Osteocyte (in vitro differentiated cells): ENCODE measurements at regions not wholly inside any gene's neighbourhood (a gene's known extent, or its start where the extent isn't known, plus 50 kb on each side); places are given as distances from the start of the nearest gene placed in this dataset.

ENCODE experiments used
- DNase-seq: peaks from one replicate; pipeline ENCODE4 v3.0.0; 2021; ENCODE audit warnings: mixed read lengths; ENCODE audit not compliant: unreplicated experiment; ENCODE audit errors: extremely low spot score
- H3K27ac Mint-ChIP-seq: one replicate; pipeline ENCODE4 v1.8.0; 2021; ENCODE audit warnings: mild to moderate bottlenecking, mixed read lengths; ENCODE audit not compliant: unreplicated experiment
- H3K27me3 Mint-ChIP-seq: one replicate; pipeline ENCODE4 v1.8.0; 2021; ENCODE audit warnings: mixed read lengths; ENCODE audit not compliant: unreplicated experiment
- H3K36me3 Mint-ChIP-seq: one replicate; pipeline ENCODE4 v1.8.0; 2021; ENCODE audit warnings: mixed read lengths; ENCODE audit not compliant: unreplicated experiment
- H3K4me1 Mint-ChIP-seq: one replicate; pipeline ENCODE4 v1.8.0; 2021; ENCODE audit warnings: mixed read lengths; ENCODE audit not compliant: unreplicated experiment
- H3K4me3 Mint-ChIP-seq: one replicate; pipeline ENCODE4 v1.8.0; 2021; ENCODE audit warnings: mild to moderate bottlenecking, moderate library complexity, mixed read lengths; ENCODE audit not compliant: unreplicated experiment
- H3K9me3 Mint-ChIP-seq: one replicate; pipeline ENCODE4 v1.8.0; 2021; ENCODE audit warnings: mixed read lengths; ENCODE audit not compliant: unreplicated experiment
- TF ChIP-seq, protein P1 (sequence below): fragments of 200-600 bp; sonication (generic); IDR thresholded peaks from 2 replicates; pipeline ENCODE4 v1.5.0; 2021; ENCODE audit warnings: antibody characterized with exemption, mild to moderate bottlenecking, moderate library complexity

DNA sequence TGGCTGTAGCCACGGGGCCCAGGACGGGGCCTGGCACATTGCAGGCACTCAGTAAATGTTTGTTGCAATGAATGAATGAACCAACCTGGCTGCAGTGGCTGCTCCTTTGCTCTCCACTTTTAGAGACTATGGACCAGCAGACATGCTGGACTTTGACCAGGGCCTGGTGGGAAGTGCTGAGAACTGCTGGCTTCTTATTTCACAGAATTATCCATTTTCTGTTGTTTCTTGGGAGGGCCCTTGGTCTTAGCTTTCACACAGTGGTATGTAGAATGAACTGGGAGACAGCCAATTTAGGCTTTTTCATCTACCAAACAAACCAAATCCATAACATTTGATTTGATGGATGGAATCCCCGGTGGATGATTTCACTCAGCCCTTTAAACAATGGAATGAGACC is 78.0 kb upstream of the LHFPL2 start:
- H3K27ac Mint-ChIP-seq = no peak overlapping the region
- H3K36me3 Mint-ChIP-seq = no peaks in the 10 kb centered on the region
- peaks cover 8% of the 10 kb centered on the region for H3K9me3 Mint-ChIP-seq
- no peaks in the 10 kb centered on the region for H3K27me3 Mint-ChIP-seq
- TF ChIP-seq, protein P1, sequence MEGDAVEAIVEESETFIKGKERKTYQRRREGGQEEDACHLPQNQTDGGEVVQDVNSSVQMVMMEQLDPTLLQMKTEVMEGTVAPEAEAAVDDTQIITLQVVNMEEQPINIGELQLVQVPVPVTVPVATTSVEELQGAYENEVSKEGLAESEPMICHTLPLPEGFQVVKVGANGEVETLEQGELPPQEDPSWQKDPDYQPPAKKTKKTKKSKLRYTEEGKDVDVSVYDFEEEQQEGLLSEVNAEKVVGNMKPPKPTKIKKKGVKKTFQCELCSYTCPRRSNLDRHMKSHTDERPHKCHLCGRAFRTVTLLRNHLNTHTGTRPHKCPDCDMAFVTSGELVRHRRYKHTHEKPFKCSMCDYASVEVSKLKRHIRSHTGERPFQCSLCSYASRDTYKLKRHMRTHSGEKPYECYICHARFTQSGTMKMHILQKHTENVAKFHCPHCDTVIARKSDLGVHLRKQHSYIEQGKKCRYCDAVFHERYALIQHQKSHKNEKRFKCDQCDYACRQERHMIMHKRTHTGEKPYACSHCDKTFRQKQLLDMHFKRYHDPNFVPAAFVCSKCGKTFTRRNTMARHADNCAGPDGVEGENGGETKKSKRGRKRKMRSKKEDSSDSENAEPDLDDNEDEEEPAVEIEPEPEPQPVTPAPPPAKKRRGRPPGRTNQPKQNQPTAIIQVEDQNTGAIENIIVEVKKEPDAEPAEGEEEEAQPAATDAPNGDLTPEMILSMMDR = no peak
- no peak overlapping the region for H3K4me3 Mint-ChIP-seq
- H3K4me1 Mint-ChIP-seq = peaks cover 19% of the 10 kb centered on the region
- no peak for DNase-seq

DNA sequence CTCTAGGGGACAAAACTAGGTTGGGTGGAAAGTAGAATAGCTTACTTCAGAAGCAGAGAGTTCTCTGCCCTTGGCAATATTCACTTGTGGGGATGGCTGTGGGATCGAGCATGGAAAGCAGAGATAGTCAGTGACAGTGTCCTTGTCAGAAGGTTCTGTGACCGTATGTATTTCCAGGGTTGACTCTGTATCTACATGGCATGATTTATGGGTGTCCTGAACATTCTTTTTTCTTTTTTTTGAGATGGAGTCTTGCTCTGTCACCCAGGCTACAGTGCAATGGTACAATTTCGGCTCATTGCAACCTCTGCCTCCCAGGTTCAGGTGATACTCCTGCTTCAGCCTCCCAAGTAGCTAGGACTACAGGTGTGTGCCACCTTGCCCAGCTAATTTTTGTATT is 77.4 kb upstream of the LHFPL2 start:
- no peak overlapping the region for H3K4me3 Mint-ChIP-seq
- DNase-seq = no peak

DNA sequence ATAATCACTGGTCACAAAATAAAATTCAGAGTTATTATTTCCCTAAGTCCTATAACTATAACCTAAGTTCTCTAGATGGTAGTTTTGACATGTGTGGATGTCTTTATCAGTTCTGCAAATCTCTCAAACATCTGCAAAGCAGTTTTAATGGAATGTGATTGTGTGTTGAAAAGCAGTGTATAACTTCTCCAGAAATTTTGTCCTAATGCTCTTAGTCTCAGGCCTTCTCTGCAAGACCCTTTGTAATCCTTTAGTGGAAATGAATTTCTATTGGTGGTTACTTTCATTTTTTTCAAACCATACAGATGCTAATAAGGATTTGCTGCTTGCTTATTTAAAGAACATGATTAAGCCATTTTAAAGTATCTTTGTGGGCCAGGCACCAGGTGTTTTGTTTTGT is 75.5 kb upstream of the LHFPL2 start:
- no peak overlapping the region for H3K27ac Mint-ChIP-seq
- H3K4me3 Mint-ChIP-seq = no peak overlapping the region
- DNase-seq = no peak

More for the DNA sequence above, 77.4 kb upstream of the LHFPL2 start:
- H3K9me3 Mint-ChIP-seq = peaks cover 8% of the 10 kb centered on the region
- no peaks in the 10 kb centered on the region for H3K27me3 Mint-ChIP-seq
- TF ChIP-seq, protein P1 = no peak
- H3K4me1 Mint-ChIP-seq = peaks cover 22% of the 10 kb centered on the region
- no peak overlapping the region for H3K27ac Mint-ChIP-seq
- no peaks in the 10 kb centered on the region for H3K36me3 Mint-ChIP-seq

DNA sequence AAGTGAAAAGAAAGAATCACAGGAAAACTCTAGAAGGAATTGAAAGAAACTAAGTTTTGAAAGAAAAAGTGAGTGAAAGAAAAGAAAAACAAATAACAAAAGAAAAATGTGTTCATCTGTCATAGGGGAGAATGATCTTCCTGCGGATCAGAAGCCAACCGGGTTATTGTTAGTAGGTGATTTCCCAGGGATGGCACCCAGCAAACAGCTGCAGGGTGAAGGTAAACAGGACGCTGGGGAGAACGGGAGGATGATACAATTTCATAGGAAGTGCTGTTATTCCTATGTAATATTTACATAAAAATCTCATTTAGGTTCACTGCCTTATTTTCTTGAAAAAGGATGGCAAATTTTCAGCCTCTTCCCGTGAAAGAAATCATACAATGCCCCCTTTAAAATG is 72.4 kb upstream of the LHFPL2 start:
- no peaks in the 10 kb centered on the region for H3K9me3 Mint-ChIP-seq
- H3K27me3 Mint-ChIP-seq = no peaks in the 10 kb centered on the region
- peak overlapping the region; percentile 77 for H3K27ac Mint-ChIP-seq
- no peaks in the 10 kb centered on the region for H3K36me3 Mint-ChIP-seq
- no peak overlapping the region for H3K4me3 Mint-ChIP-seq
- TF ChIP-seq, protein P1 = no peak
- DNase-seq = no peak
- peaks cover 60% of the 10 kb centered on the region for H3K4me1 Mint-ChIP-seq

More for the DNA sequence above, 75.5 kb upstream of the LHFPL2 start:
- H3K27me3 Mint-ChIP-seq = no peaks in the 10 kb centered on the region
- TF ChIP-seq, protein P1 = no peak
- no peaks in the 10 kb centered on the region for H3K36me3 Mint-ChIP-seq
- no peaks in the 10 kb centered on the region for H3K9me3 Mint-ChIP-seq
- H3K4me1 Mint-ChIP-seq = peaks cover 37% of the 10 kb centered on the region

DNA sequence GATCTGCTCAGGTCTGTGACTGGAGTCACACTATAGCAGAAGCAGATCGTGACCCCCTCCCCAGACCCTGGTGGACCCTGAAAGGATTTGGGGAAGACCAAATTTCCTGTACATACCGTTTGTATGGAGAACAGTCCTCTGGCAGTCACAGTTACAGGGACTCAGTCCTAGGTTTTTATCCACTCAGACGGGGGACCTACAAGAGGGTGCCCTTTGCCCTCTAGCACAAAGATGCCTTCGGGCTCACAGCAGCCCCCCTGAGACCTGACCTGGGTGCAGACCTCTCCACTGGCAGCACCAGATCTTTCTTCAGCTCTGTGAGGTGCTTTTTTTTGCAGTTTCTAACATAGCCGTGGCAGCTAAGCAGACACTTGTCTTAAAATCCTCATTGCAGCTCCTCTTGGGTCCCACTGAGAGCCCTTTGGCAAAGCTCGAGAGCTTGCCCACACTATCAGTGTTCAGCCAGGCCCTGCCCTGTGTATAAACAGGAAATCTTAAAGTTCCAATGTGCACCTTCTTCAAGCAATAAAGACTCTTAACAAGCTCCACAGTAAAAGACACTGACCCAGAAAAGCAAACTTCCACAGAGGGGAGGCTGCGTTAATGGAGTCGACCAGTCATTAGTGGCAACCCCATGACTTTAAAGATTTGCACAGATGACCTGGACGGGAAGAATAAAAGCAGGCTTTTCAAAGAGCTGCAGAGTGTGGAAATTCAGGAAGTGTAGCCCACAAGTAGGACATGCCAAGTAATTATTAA is 71.8 kb upstream of the LHFPL2 start:
- Mint-ChIP-seq H3K27ac (peak overlapping the region; percentile 77), H3K4me3 (no peak overlapping the region), H3K4me1 (peaks cover 61% of the 10 kb centered on the region), H3K9me3 (no peaks in the 10 kb centered on the region), H3K27me3 (no peaks in the 10 kb centered on the region), H3K36me3 (no peaks in the 10 kb centered on the region)
- no peak for DNase-seq
- TF ChIP-seq, protein P1 = no peak
